Peyer's patch (tissue), 4 donors: ENCODE measurements at regions not wholly inside any gene's neighbourhood (a gene's known extent, or its start where the extent isn't known, plus 50 kb on each side); places are given as distances from the start of the nearest gene placed in this dataset.

Source experiments
- DNase-seq, 3 donors: peaks; one replicate each; pipeline ENCODE4 v3.0.0-alpha.2; 2017 to 2019
- H3K27ac ChIP-seq, 4 donors: fragments of 200-600 bp; sonication (generic); one replicate each; pipeline ENCODE4 v1.5.1; 2016 to 2019
- H3K27me3 ChIP-seq, 2 donors: fragments of 200-600 bp; sonication (generic); one replicate each; pipeline ENCODE4 v1.5.1; 2019
- H3K36me3 ChIP-seq, 3 donors: fragments of 200-600 bp; sonication (generic); one replicate each; pipeline ENCODE4 v1.5.1; 2016 to 2019
- H3K4me1 ChIP-seq, 4 donors: fragments of 200-600 bp; sonication (generic); one replicate each; pipeline ENCODE4 v1.5.1; 2016 to 2019
- H3K4me3 ChIP-seq, 4 donors: fragments of 200-600 bp; sonication (generic); 1 replicate in 3 of 4; 2 replicates in 1 of 4; pipeline ENCODE4 v1.5.1; 2016 to 2019; ENCODE audit warnings: mild to moderate bottlenecking in 1 of 4
- H3K9me3 ChIP-seq, 4 donors: fragments of 200-600 bp; sonication (generic); one replicate each; pipeline ENCODE4 v1.5.1; 2016 to 2019; ENCODE audit warnings: mild to moderate bottlenecking in 1 of 4
- POLR2A ChIP-seq, 2 donors: fragments of 450-650 bp; IDR thresholded peaks; one replicate each; pipeline ENCODE4 v1.5.1; 2017; ENCODE audit warnings: antibody characterized with exemption in 2 of 2, mild to moderate bottlenecking in 2 of 2, moderate library complexity in 2 of 2
- TF ChIP-seq, protein P1 (sequence below), 6 experiments: fragments of 450-650 bp in 4 of 6; fragments of 200-600 bp in 2 of 6; sonication (generic) in 1 of 6; IDR thresholded peaks; one replicate each; pipeline ENCODE4 v1.5.1; 2017 to 2019; ENCODE audit warnings: antibody characterized with exemption in 6 of 6, mild to moderate bottlenecking in 3 of 6, moderate library complexity in 1 of 6

DNA sequence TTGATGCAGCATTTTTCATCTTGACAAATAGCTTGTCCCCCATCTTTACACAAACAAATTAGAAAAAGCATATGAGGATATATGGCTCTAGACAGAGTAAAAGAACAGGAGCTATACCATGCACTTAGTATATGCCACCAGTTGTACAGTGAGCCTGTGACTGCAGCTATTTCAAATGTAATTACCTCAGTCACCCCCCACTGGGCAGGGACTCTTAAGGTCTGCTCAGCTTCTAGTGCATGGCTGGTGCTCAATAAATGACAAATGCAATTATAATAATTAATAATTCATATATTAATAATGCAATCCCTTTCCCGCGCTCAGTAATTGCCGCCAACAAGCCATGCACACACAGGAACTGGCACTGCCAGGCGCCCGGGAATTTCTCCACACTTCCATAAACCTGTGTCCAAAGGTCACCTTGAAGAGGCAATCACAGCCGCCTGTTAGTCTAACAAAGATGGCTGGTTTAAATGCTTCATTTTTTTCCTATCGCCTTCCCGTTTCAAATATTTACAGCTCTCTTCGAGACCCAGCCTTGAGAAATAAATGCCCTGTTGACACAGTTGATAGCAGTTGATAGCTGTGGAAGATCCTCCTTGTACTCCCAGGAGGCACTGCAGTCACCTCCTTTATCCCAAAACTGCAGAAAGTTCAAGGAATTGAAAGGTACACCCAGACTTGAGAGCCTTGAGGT lies 156.6 kb downstream of the INO80D start:
- Histone ChIP-seq H3K27me3 (no peaks in the 10 kb centered on the region), H3K4me1 (peaks cover 0 to 13% (median 1%) of the 10 kb centered on the region in 4 donors), H3K36me3 (no peaks in the 10 kb centered on the region), H3K9me3 (no peaks in the 10 kb centered on the region), H3K4me3 (no peak overlapping the region), H3K27ac (peak overlapping the region in 3 of 4 donors; percentile 42 to 71 (median 59))
- DNase-seq: peak in 2 of 3 donors; percentile 73 to 84
- TF ChIP-seq, protein P1, sequence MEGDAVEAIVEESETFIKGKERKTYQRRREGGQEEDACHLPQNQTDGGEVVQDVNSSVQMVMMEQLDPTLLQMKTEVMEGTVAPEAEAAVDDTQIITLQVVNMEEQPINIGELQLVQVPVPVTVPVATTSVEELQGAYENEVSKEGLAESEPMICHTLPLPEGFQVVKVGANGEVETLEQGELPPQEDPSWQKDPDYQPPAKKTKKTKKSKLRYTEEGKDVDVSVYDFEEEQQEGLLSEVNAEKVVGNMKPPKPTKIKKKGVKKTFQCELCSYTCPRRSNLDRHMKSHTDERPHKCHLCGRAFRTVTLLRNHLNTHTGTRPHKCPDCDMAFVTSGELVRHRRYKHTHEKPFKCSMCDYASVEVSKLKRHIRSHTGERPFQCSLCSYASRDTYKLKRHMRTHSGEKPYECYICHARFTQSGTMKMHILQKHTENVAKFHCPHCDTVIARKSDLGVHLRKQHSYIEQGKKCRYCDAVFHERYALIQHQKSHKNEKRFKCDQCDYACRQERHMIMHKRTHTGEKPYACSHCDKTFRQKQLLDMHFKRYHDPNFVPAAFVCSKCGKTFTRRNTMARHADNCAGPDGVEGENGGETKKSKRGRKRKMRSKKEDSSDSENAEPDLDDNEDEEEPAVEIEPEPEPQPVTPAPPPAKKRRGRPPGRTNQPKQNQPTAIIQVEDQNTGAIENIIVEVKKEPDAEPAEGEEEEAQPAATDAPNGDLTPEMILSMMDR (IDR thresholded peaks at IDR 0.05): no peak
- TF ChIP-seq POLR2A (IDR thresholded peaks at IDR 0.05): peak in 1 of 2 donors; percentile 21

DNA sequence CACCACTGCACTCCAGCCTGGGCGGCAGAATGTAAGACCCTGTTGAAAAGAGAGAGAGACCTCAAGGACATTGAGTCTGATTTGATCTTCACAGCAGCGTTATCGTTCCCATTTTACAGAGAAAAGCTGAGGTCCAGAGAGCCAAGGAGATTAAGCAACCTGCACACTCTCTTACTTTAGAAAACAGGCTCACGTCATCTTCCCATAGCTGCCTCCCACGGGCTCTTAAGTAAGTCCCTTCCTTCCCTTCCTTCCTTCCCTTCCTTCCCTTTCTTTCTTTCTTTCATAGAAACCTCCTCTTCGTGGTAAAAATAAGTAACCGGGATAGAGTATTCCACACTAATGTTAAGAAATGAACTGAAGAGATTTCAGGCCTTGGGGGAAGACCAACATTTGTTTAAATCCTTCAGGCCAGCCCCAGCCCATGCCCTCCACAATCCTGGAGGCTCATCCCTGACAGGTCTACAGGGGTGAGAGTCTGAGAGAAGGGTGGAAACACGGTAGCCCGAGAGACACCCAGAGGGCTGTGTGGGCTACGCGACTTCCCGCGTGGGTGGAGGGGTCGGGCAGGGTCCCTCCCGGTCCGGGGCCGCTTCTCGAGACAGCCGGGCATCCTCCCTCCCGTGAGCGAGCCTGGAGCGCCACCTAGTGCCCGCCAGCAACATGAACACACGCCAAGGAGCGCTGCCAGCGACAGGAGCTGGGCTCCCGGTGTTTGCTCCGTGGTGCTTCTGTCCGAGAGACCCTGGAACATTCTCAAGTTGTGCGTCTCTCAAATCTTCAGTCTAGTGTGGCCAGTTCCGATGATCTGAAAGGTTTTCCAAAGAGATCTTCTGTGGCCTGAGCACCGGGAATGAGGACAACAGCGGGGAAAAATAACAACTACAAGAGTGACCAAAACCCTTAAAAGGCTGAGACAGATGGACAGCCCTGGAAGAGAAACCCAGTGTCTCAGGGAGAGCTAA lies 160.3 kb downstream of the INO80D start:
- H3K4me3 ChIP-seq: peak overlapping the region in 2 of 4 donors; percentile 8 to 37
- TF ChIP-seq POLR2A (IDR thresholded peaks at IDR 0.05): no peak
- TF ChIP-seq, protein P1 (IDR thresholded peaks at IDR 0.05): peak; percentile 24 to 96 (median 86)
- no peaks in the 10 kb centered on the region for H3K9me3 ChIP-seq
- H3K4me1 ChIP-seq: peaks cover 0 to 13% (median 1%) of the 10 kb centered on the region in 4 donors
- H3K27me3 ChIP-seq: no peaks in the 10 kb centered on the region
- H3K36me3 ChIP-seq: no peaks in the 10 kb centered on the region
- H3K27ac ChIP-seq: no peak overlapping the region
- peak; percentile 23 to 87 (median 78) for DNase-seq

DNA sequence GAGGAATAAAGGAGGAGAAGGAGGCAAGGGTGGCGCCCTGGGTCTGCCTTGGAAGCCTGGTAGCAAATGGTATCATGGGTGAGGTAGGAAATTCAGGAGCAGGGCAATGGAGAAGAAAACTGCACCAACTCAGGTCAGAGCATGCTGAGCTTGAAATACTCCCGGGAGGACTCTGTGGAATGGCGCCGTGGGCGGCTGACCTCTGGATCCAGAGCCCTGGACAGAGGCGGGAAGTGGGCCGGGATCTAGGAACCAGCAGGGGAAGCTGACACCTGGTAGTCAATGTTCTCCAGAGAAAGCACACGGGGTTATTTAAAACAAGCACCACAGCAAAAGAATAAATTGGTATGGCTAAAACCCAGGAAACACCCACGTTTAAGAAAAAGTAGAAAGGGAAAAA lies 161.3 kb downstream of the INO80D start:
- Histone ChIP-seq H3K4me3 (no peak overlapping the region), H3K36me3 (no peaks in the 10 kb centered on the region), H3K4me1 (peaks cover 0 to 7% (median 1%) of the 10 kb centered on the region in 4 donors), H3K9me3 (no peaks in the 10 kb centered on the region), H3K27me3 (no peaks in the 10 kb centered on the region), H3K27ac (no peak overlapping the region)
- DNase-seq: no peak
- no peak for TF ChIP-seq POLR2A (IDR thresholded peaks at IDR 0.05)
- TF ChIP-seq, protein P1 (IDR thresholded peaks at IDR 0.05): no peak

DNA sequence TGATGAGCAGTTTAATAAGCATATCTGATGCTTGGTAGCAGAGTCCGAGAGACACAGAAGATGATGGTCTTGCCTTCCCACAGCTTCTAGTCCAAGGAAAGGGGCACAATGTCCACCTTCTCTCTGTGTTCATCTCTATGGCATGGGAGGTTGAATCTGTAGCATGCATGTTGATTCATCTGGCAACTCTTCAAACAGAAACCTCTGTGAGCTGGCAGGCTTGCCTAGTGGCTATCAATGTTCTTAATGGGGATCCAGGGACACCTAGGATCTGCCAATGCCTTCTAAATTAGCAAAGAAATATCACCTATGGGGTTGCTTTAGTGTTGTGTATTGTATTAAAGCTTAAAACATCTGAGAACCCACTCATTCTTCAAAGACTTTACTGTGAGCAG lies 170.8 kb downstream of the INO80D start:
- no peak overlapping the region for H3K4me3 ChIP-seq
- no peak for TF ChIP-seq POLR2A (IDR thresholded peaks at IDR 0.05)
- TF ChIP-seq, protein P1 (IDR thresholded peaks at IDR 0.05): no peak
- no peaks in the 10 kb centered on the region for H3K27me3 ChIP-seq
- no peaks in the 10 kb centered on the region for H3K36me3 ChIP-seq
- DNase-seq: no peak
- no peaks in the 10 kb centered on the region for H3K9me3 ChIP-seq
- H3K4me1 ChIP-seq: peaks cover 0 to 24% (median 0%) of the 10 kb centered on the region in 4 donors
- H3K27ac ChIP-seq: peak overlapping the region in 2 of 4 donors; percentile 71 to 86

DNA sequence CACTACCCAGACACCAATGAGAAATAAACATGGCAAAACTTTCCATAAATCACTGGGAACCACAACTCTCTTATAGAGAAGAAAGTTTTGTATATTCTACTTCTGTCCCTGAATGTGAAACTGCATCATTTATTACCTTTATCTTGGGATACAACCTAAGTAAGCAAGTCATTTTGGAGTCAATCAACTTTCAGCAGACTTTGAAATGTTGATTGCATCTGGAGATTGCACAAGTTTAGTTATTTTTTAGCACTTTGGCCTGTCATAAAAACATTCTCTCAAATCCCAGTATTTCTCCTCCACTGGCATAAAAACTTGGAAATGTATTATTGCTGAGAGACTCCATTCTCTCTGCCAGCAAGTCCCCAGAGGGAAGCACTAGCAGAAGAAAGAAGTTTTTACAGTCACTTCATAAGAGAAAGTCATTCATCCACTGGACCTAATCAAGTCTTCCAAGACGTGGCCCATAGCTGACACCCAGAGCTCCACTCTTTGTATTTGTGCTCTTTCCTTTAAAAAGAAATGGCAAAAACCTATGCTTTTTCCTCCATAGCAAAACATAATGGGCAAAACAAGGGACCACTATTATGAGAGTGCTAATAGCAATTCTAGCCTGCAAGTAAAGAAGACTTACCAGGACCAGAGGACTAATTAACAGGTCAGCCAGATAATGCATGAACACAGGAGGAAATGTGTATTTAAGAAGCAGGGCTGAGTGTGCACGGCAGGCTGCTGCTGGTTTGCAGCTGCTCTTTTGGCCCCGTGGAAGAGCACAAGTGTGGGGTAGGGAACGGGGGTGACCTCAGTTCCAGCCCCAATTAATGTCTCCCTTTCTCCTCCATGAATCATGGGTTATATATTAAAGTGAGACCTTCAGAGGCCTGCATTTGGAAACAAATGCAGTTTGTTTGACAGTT lies 171.5 kb downstream of the INO80D start:
- peak overlapping the region in 2 of 4 donors; percentile 71 to 86 for H3K27ac ChIP-seq
- no peak for TF ChIP-seq POLR2A (IDR thresholded peaks at IDR 0.05)
- TF ChIP-seq, protein P1 (IDR thresholded peaks at IDR 0.05): no peak
- no peak overlapping the region for H3K4me3 ChIP-seq
- H3K4me1 ChIP-seq: peaks cover 0 to 30% (median 0%) of the 10 kb centered on the region in 4 donors
- H3K9me3 ChIP-seq: no peaks in the 10 kb centered on the region
- no peaks in the 10 kb centered on the region for H3K27me3 ChIP-seq
- no peaks in the 10 kb centered on the region for H3K36me3 ChIP-seq
- no peak for DNase-seq
